HL-60 (cell line): ENCODE measurements at regions not wholly inside any gene's neighbourhood (a gene's known extent, or its start where the extent isn't known, plus 50 kb on each side); places are given as distances from the start of the nearest gene placed in this dataset.

Experiments used
- DNase-seq, 2 experiments: peaks; one replicate each; pipeline ENCODE4 v3.0.0-alpha.2; 2010 to 2020; ENCODE audit warnings: low read depth in 1 of 2, low spot score in 1 of 2
- H3K27ac ChIP-seq: fragments of 250-450 bp; sonication (Bioruptor Pico); replicated peaks from 2 replicates; pipeline ENCODE4 v1.5.1; 2020; ENCODE audit warnings: mild to moderate bottlenecking, moderate library complexity
- H3K27me3 ChIP-seq: fragments of 250-450 bp; sonication (Bioruptor Pico); 2 replicates; pipeline ENCODE4 v1.5.1; 2021; ENCODE audit warnings: mild to moderate bottlenecking, moderate library complexity; ENCODE audit not compliant: insufficient read depth, poor library complexity, severe bottlenecking
- H3K4me3 ChIP-seq: replicated peaks from 2 replicates; pipeline ENCODE4 v1.5.1; 2011; ENCODE audit warnings: mild to moderate bottlenecking, control low read depth, low read length; ENCODE audit not compliant: insufficient read depth
- CTCF ChIP-seq: IDR thresholded peaks from one replicate; pipeline ENCODE4 v1.5.1; 2011; ENCODE audit warnings: low read length, control low read depth, inconsistent platforms; ENCODE audit not compliant: insufficient read depth
- GABPA ChIP-seq: IDR thresholded peaks from 2 replicates; pipeline ENCODE4 v1.6.1; 2012; ENCODE audit warnings: low read depth
- POLR2AphosphoS5 ChIP-seq: IDR thresholded peaks from 2 replicates; pipeline ENCODE4 v1.6.1; 2012; ENCODE audit warnings: low read depth
- SPI1 ChIP-seq: IDR thresholded peaks from 2 replicates; pipeline ENCODE4 v1.6.1; 2012; ENCODE audit warnings: low read depth, mild to moderate bottlenecking, borderline replicate concordance
- TF ChIP-seq, protein P1 (sequence below): IDR thresholded peaks from 2 replicates; pipeline ENCODE4 v1.6.1; 2012; ENCODE audit warnings: low read depth; ENCODE audit not compliant: insufficient replicate concordance

DNA sequence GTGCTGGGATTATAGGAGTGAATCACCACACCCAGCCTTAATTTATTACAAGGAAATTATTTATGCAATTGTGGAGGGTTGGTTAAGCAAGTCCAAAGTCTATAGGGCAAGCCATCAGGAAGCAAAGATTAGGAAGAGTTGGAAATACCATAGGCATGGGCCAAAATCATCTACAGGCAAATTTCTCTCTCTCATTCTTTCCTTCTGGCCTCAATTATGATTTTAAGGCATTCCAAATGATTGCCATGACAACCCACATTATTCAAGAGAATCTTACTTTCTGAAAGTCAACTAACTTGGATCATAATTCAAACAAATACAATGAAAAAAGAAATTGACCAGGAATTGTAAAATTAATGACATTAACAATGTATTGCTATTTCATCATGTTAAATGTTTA lies 400.8 kb downstream of the GPM6A start:
- Histone ChIP-seq H3K27me3 (no peaks in the 10 kb centered on the region), H3K4me3 (no peak overlapping the region), H3K27ac (no peak overlapping the region)
- TF ChIP-seq CTCF = no peak
- TF ChIP-seq, protein P1, sequence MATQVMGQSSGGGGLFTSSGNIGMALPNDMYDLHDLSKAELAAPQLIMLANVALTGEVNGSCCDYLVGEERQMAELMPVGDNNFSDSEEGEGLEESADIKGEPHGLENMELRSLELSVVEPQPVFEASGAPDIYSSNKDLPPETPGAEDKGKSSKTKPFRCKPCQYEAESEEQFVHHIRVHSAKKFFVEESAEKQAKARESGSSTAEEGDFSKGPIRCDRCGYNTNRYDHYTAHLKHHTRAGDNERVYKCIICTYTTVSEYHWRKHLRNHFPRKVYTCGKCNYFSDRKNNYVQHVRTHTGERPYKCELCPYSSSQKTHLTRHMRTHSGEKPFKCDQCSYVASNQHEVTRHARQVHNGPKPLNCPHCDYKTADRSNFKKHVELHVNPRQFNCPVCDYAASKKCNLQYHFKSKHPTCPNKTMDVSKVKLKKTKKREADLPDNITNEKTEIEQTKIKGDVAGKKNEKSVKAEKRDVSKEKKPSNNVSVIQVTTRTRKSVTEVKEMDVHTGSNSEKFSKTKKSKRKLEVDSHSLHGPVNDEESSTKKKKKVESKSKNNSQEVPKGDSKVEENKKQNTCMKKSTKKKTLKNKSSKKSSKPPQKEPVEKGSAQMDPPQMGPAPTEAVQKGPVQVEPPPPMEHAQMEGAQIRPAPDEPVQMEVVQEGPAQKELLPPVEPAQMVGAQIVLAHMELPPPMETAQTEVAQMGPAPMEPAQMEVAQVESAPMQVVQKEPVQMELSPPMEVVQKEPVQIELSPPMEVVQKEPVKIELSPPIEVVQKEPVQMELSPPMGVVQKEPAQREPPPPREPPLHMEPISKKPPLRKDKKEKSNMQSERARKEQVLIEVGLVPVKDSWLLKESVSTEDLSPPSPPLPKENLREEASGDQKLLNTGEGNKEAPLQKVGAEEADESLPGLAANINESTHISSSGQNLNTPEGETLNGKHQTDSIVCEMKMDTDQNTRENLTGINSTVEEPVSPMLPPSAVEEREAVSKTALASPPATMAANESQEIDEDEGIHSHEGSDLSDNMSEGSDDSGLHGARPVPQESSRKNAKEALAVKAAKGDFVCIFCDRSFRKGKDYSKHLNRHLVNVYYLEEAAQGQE = no peak
- no peak for TF ChIP-seq GABPA
- TF ChIP-seq POLR2AphosphoS5 = no peak
- TF ChIP-seq SPI1 = no peak
- no peak for DNase-seq

GRCh38 chr4:175412161-175412560 lies 399.9 kb downstream of the GPM6A start:
- Histone ChIP-seq H3K4me3 (no peak overlapping the region), H3K27ac (no peak overlapping the region), H3K27me3 (no peaks in the 10 kb centered on the region)
- TF ChIP-seq SPI1 = no peak
- TF ChIP-seq, protein P1 = no peak
- no peak for DNase-seq

GRCh38 chr4:175412746-175413145 lies 399.3 kb downstream of the GPM6A start:
- Histone ChIP-seq H3K4me3 (no peak overlapping the region), H3K27ac (no peak overlapping the region), H3K27me3 (no peaks in the 10 kb centered on the region)
- no peak for DNase-seq
- TF ChIP-seq CTCF (no peak), SPI1 (no peak), POLR2AphosphoS5 (no peak), GABPA (no peak)
- TF ChIP-seq, protein P1 = no peak

DNA sequence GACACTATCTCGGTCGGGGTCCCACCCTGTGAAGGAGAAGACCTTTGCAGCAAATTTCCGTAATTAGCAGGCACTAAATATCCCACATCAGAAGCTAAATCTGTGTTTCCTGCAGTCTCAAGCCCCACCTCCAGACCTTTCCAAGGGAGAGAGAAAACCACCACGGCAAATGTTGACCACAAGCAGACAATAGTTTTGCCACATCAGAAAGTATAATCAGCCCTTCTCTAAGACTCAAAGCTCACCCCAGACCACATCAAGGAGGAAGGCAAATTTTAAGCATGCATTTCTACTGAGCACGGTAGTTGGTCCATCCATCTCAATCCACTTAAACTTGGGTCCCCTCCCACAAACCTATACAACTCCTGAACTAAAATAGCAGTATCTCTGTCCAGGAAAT lies 398.5 kb downstream of the GPM6A start:
- H3K27me3 ChIP-seq = no peaks in the 10 kb centered on the region
- no peak for DNase-seq
- TF ChIP-seq POLR2AphosphoS5 = no peak
- no peak for TF ChIP-seq SPI1
- TF ChIP-seq GABPA = no peak
- TF ChIP-seq CTCF = no peak
- TF ChIP-seq, protein P1 = no peak
- H3K4me3 ChIP-seq = no peak overlapping the region
- no peak overlapping the region for H3K27ac ChIP-seq
